Endodermal cell (in vitro differentiated cells): ENCODE measurements at regions not wholly inside any gene's neighbourhood (a gene's known extent, or its start where the extent isn't known, plus 50 kb on each side); places are given as distances from the start of the nearest gene placed in this dataset.

Experiments used
- DNase-seq: peaks from one replicate; pipeline ENCODE4 v3.0.0-alpha.2; 2017
- H3K27ac ChIP-seq: 2 replicates; pipeline ENCODE4 v1.5.1; 2013; ENCODE audit warnings: mild to moderate bottlenecking, low read depth, low read length, moderate library complexity
- H3K27me3 ChIP-seq: 2 replicates; pipeline ENCODE4 v1.6.1; 2013; ENCODE audit warnings: mild to moderate bottlenecking, low read length, moderate library complexity; ENCODE audit not compliant: insufficient read depth, control insufficient read depth, poor library complexity, severe bottlenecking
- H3K36me3 ChIP-seq: 2 replicates; pipeline ENCODE4 v1.7.0; 2013; ENCODE audit warnings: mild to moderate bottlenecking, low read length, moderate library complexity; ENCODE audit not compliant: control insufficient read depth, insufficient read depth
- H3K4me1 ChIP-seq: one replicate; pipeline ENCODE4 v1.7.0; 2013; ENCODE audit warnings: low read length; ENCODE audit not compliant: control insufficient read depth, insufficient read depth
- H3K4me3 ChIP-seq: 2 replicates; pipeline ENCODE4 v1.5.1; 2013; ENCODE audit warnings: mild to moderate bottlenecking, low read length, moderate library complexity
- H3K9ac ChIP-seq: 2 replicates; pipeline ENCODE4 v1.6.1; 2013; ENCODE audit warnings: mild to moderate bottlenecking, low read length, moderate library complexity; ENCODE audit not compliant: poor library complexity, severe bottlenecking; ENCODE audit errors: extremely low read depth
- H3K9me3 ChIP-seq: 2 replicates; pipeline ENCODE4 v1.6.1; 2013; ENCODE audit warnings: mild to moderate bottlenecking, low read length, moderate library complexity; ENCODE audit not compliant: control insufficient read depth
- H3K27ac Mint-ChIP-seq: 2 replicates; pipeline ENCODE4 v1.8.0; 2020; ENCODE audit warnings: mixed read lengths
- H3K27me3 Mint-ChIP-seq: 2 replicates; pipeline ENCODE4 v1.8.0; 2021; ENCODE audit warnings: mild to moderate bottlenecking, mixed read lengths; ENCODE audit not compliant: insufficient read depth
- H3K36me3 Mint-ChIP-seq: 2 replicates; pipeline ENCODE4 v1.8.0; 2020; ENCODE audit warnings: low read depth, mixed read lengths
- H3K4me1 Mint-ChIP-seq: 2 replicates; pipeline ENCODE4 v1.8.0; 2020; ENCODE audit warnings: mixed read lengths
- H3K4me3 Mint-ChIP-seq: 2 replicates; pipeline ENCODE4 v1.8.0; 2020; ENCODE audit warnings: mild to moderate bottlenecking, moderate library complexity, mixed read lengths
- H3K9me3 Mint-ChIP-seq: 2 replicates; pipeline ENCODE4 v1.8.0; 2020; ENCODE audit warnings: mild to moderate bottlenecking, mixed read lengths
- WGBS, 2 experiments: methylation state at CpG; one replicate each; pipeline versions ENCODE4 v1.1.5 to v1.1.7; 2013; ENCODE audit warnings: missing lambda C conversion rate in 2 of 2, mixed read lengths in 1 of 2; ENCODE audit not compliant: insufficient coverage in 1 of 2, insufficient read length in 1 of 2; 5-methylcytosine and 5-hydroxymethylcytosine counted together
- TF ChIP-seq, protein P1 (sequence below): fragments of 200-600 bp; sonication (generic); conservative IDR thresholded peaks from 2 replicates; pipeline ENCODE4 v1.5.0; 2021; ENCODE audit warnings: antibody characterized with exemption, mild to moderate bottlenecking

DNA sequence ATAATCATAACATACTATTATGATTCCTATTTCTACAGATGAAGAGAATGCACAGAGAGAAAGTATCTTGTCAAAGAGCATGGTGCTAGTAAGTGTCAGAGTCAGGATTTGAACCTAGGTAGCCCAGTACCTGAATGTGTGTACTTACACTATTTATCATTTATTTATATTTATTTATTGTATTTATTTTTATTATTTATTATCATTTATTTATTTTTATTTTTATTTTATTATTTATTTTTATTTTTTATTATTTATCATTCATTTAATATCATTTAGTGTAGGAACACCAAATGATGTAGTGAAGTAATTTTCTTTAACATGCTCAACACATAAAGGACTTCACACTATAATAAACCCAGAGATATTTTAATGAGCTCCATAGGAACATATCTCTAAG, 209.4 kb upstream of the ZFP42 start:
- Histone ChIP-seq H3K36me3 (no peaks in the 10 kb centered on the region), H3K4me3 (no peak overlapping the region), H3K27me3 (no peaks in the 10 kb centered on the region), H3K27ac (no peak overlapping the region), H3K4me1 (no peaks in the 10 kb centered on the region), H3K9me3 (peaks cover 4% of the 10 kb centered on the region), H3K9ac (no peak overlapping the region)
- Mint-ChIP-seq H3K27me3 (no peaks in the 10 kb centered on the region), H3K36me3 (no peaks in the 10 kb centered on the region), H3K27ac (no peak overlapping the region), H3K4me1 (no peaks in the 10 kb centered on the region), H3K4me3 (no peak overlapping the region), H3K9me3 (peaks cover 8% of the 10 kb centered on the region)
- TF ChIP-seq, protein P1, sequence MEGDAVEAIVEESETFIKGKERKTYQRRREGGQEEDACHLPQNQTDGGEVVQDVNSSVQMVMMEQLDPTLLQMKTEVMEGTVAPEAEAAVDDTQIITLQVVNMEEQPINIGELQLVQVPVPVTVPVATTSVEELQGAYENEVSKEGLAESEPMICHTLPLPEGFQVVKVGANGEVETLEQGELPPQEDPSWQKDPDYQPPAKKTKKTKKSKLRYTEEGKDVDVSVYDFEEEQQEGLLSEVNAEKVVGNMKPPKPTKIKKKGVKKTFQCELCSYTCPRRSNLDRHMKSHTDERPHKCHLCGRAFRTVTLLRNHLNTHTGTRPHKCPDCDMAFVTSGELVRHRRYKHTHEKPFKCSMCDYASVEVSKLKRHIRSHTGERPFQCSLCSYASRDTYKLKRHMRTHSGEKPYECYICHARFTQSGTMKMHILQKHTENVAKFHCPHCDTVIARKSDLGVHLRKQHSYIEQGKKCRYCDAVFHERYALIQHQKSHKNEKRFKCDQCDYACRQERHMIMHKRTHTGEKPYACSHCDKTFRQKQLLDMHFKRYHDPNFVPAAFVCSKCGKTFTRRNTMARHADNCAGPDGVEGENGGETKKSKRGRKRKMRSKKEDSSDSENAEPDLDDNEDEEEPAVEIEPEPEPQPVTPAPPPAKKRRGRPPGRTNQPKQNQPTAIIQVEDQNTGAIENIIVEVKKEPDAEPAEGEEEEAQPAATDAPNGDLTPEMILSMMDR = no peak
- no peak for DNase-seq

- Histone ChIP-seq H3K9me3 (peaks cover 4% of the 10 kb centered on the region), H3K4me3 (no peak overlapping the region), H3K36me3 (no peaks in the 10 kb centered on the region), H3K4me1 (no peaks in the 10 kb centered on the region), H3K9ac (no peak overlapping the region), H3K27ac (no peak overlapping the region), H3K27me3 (no peaks in the 10 kb centered on the region)
- Mint-ChIP-seq H3K4me1 (no peaks in the 10 kb centered on the region), H3K9me3 (peaks cover 5% of the 10 kb centered on the region), H3K36me3 (no peaks in the 10 kb centered on the region), H3K27me3 (no peaks in the 10 kb centered on the region), H3K4me3 (no peak overlapping the region), H3K27ac (no peak overlapping the region)
- no peak for DNase-seq
- TF ChIP-seq, protein P1 = no peak
- WGBS, 2 experiments = 98 to 100% methylated on average over 1 to 9 of the region's 9 CpGs
These were observed 206.5 kb upstream of the ZFP42 start for GRCh38 chr4:187789078-187789477.

- no peaks in the 10 kb centered on the region for H3K36me3 Mint-ChIP-seq
- H3K4me3 ChIP-seq = no peak overlapping the region
- no peak overlapping the region for H3K9ac ChIP-seq
- no peak overlapping the region for H3K27ac ChIP-seq
- H3K27me3 Mint-ChIP-seq = no peaks in the 10 kb centered on the region
- no peaks in the 10 kb centered on the region for H3K9me3 Mint-ChIP-seq
- no peak overlapping the region for H3K27ac Mint-ChIP-seq
- TF ChIP-seq, protein P1 = no peak
- no peaks in the 10 kb centered on the region for H3K27me3 ChIP-seq
- H3K4me3 Mint-ChIP-seq = no peak overlapping the region
- no peaks in the 10 kb centered on the region for H3K36me3 ChIP-seq
- no peak for DNase-seq
- H3K4me1 Mint-ChIP-seq = no peaks in the 10 kb centered on the region
- H3K9me3 ChIP-seq = no peaks in the 10 kb centered on the region
- H3K4me1 ChIP-seq = no peaks in the 10 kb centered on the region
These were observed 199.8 kb upstream of the ZFP42 start for GRCh38 chr4:187795737-187796136.
